ENCODE measurements at regions not wholly inside any gene's neighbourhood (a gene's known extent, or its start where the extent isn't known, plus 50 kb on each side); places are given as distances from the start of the nearest gene placed in this dataset.

GRCh38 chr1:115214098-115214497 lies 124.0 kb downstream of the NGF start:
- TF ChIP-seq EZH2 (IDR thresholded peaks at IDR 0.05; ENCODE audit: borderline replicate concordance, low read depth, low read length, poor library complexity, severe bottlenecking) (no peak), CTCF (conservative IDR thresholded peaks at IDR 0.05; ENCODE audit: low read depth, low read length) (no peak)
